ENCODE measurements at regions not wholly inside any gene's neighbourhood (a gene's known extent, or its start where the extent isn't known, plus 50 kb on each side); places are given as distances from the start of the nearest gene placed in this dataset.

DNA sequence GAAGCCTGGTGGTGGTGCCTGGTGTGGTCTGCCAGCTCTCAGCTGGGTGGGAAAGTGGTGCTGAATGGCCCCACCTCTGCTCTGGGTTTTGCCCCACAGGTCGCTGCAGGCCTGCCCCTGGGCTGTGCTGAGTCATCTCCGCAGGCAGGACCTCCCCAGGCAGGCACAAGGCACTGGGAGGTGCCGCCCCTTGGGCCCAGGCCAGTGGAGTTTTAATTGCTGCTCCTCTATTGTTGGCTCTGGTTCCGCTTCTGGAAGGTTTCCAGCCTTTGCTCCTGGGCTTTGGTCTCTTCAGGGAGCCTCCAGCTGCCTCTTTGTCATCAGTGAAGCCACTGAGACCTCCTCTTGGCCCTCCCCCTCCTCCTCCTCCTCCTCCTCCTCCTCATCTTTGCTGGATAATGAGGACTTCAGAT, 180.3 kb upstream of the GRB10 start:
- no peaks in the 10 kb centered on the region for H3K36me3 Mint-ChIP-seq (ENCODE audit: insufficient read depth)
- peaks cover 35% of the 10 kb centered on the region for H3K27me3 Mint-ChIP-seq
- no peaks in the 10 kb centered on the region for H3K4me1 Mint-ChIP-seq
- no peak overlapping the region for H3K27ac Mint-ChIP-seq (ENCODE audit: low read depth)
- H3K9me3 Mint-ChIP-seq = peaks cover 9% of the 10 kb centered on the region
- no peak for DNase-seq (ENCODE audit: low spot score in 2 of 2)
- no peak overlapping the region for H3K4me3 Mint-ChIP-seq
- ATAC-seq (replicated peaks; ENCODE audit: extremely low read depth, poor library complexity, severe bottlenecking) = no peak

DNA sequence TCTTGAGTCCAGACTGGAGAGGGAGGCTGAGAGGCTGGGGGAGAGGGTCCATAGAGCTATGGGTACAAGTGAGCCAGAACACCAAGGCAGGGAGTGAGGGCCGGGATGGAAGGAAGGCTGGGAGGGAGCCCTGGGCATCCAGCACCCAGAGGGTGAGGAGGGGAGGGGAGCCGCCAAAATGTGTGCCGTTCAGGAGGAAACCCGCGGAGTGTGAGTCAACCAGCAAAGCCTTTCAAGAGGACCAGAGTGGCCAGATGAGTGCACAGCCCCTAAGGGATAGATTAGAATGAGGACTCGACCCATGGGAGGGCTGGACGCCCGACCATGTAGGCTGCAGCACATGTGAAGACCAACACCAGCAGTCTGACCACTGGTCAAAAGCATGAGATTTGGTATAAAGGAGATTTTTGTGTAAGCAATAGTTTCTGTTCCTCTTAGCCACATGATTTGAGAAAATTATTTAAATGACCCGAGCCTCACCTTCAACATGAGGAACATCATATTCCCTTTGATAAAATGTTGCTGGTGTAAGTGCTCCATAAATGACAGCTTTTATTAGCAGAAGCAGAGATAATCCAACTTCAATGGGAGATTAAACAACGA, 179.7 kb upstream of the GRB10 start:
- ATAC-seq (replicated peaks; ENCODE audit: extremely low read depth, poor library complexity, severe bottlenecking) (no peak), DNase-seq (ENCODE audit: low spot score in 2 of 2) (no peak)
- Mint-ChIP-seq H3K27ac (ENCODE audit: low read depth) (no peak overlapping the region), H3K9me3 (peaks cover 7% of the 10 kb centered on the region), H3K4me3 (no peak overlapping the region), H3K27me3 (peaks cover 41% of the 10 kb centered on the region), H3K36me3 (ENCODE audit: insufficient read depth) (no peaks in the 10 kb centered on the region), H3K4me1 (no peaks in the 10 kb centered on the region)

DNA sequence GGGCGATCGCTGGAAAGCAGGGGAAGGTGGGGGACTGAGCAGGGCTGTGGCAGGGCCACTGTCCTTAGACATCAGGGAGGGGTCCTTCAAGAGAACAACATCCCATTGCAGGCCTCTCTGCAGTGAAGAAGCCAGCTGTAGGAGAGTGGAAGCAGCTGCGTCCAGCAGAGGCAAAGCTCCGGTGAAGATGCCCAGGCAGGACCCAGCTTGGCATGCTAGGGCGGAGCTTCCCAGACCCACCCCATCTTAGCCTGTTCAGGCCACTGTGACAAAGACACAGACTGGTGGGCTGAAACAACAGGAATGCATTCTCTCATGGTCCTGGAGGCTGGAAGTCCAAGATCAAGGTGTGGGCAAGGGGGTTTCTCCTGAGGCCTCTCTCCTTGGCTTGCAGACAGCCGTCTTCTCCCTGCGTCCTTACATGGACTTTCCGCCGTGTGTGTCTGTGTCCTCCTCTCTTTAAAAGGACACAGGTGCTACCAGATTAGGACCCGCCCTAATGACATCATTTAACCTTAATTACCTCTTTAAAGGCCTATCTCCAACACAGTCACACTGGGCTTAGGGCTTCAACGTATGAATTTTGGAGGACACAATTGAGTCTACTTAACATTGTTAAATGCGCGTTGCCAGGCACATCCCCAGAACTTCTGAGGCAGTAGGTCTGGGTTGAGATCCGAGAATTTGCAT, 178.1 kb upstream of the GRB10 start:
- Mint-ChIP-seq H3K27me3 (peaks cover 44% of the 10 kb centered on the region), H3K4me3 (no peak overlapping the region), H3K36me3 (ENCODE audit: insufficient read depth) (no peaks in the 10 kb centered on the region), H3K27ac (ENCODE audit: low read depth) (no peak overlapping the region), H3K9me3 (no peaks in the 10 kb centered on the region), H3K4me1 (no peaks in the 10 kb centered on the region)
- DNase-seq (ENCODE audit: low spot score in 2 of 2) (no peak), ATAC-seq (replicated peaks; ENCODE audit: extremely low read depth, poor library complexity, severe bottlenecking) (no peak)

DNA sequence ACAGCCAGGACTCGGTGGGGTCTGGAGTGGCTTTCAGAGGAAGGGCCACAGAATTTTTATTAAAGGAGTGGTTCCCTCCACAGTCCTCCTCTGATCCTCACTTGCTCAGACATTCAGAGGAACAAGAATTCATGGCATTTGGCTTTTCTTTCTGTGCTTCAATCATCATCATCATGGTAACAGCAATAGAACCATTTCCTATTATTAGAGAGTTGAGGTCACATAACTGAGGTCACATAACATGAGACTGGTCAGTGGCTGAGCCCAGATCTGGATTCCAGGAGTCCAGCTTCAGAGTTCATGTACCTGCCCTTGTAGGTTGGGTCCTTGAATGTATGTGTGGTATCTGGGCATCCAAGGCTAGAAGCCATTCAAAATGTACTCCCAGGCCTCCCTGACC, 177.3 kb upstream of the GRB10 start:
- H3K36me3 Mint-ChIP-seq (ENCODE audit: insufficient read depth) = no peaks in the 10 kb centered on the region
- H3K4me1 Mint-ChIP-seq = no peaks in the 10 kb centered on the region
- no peaks in the 10 kb centered on the region for H3K9me3 Mint-ChIP-seq
- peaks cover 50% of the 10 kb centered on the region for H3K27me3 Mint-ChIP-seq
- no peak overlapping the region for H3K4me3 Mint-ChIP-seq
- DNase-seq (ENCODE audit: low spot score in 2 of 2) = no peak
- H3K27ac Mint-ChIP-seq (ENCODE audit: low read depth) = no peak overlapping the region
- ATAC-seq (replicated peaks; ENCODE audit: extremely low read depth, poor library complexity, severe bottlenecking) = no peak

DNA sequence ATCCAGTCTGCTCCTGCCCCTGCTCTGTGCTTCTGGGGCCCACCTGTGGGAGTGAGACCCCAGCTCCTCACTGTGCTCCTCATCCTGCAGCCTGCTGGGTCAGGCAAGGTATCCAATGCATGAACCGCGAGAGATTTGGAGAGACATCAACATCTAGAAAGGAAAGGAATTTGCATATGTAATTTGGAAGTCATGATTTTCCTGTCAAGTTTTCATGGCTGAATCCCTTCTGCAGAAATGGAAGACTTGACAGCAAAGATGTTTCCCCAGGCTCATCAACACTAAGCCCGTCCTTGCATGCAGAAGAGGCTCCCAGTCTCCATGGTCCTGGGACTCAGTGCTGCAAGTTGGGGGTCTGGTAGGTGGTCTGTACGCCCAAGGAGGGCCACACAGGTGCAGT, 176.9 kb upstream of the GRB10 start:
- H3K27me3 Mint-ChIP-seq = peaks cover 52% of the 10 kb centered on the region
- no peak overlapping the region for H3K4me3 Mint-ChIP-seq
- no peaks in the 10 kb centered on the region for H3K4me1 Mint-ChIP-seq
- DNase-seq (ENCODE audit: low spot score in 2 of 2) = no peak
- H3K36me3 Mint-ChIP-seq (ENCODE audit: insufficient read depth) = peaks cover under 1% of the 10 kb centered on the region
- H3K9me3 Mint-ChIP-seq = no peaks in the 10 kb centered on the region
- no peak overlapping the region for H3K27ac Mint-ChIP-seq (ENCODE audit: low read depth)
- ATAC-seq (replicated peaks; ENCODE audit: extremely low read depth, poor library complexity, severe bottlenecking) = no peak

DNA sequence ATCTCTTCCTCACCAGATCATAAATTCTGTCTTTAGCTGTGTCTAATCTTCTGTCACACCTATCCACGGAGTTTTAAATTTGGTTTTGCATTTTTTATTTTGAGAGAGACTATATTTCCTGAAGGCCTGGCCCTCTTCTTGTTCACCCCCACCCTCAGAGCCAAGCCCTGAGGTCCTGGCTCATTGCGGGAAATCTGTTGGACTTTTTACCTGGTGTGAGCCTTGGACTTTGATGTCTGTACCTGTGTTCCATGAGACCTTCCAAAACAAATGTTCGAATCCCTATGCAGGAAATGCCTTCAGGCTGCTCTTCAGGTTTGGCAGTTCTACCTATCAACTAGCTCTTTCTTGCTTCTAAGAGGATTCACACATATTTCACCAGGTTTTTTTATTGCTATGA, 175.2 kb upstream of the GRB10 start:
- Mint-ChIP-seq H3K4me1 (no peaks in the 10 kb centered on the region), H3K27ac (ENCODE audit: low read depth) (no peak overlapping the region), H3K4me3 (no peak overlapping the region), H3K27me3 (peaks cover 52% of the 10 kb centered on the region), H3K9me3 (no peaks in the 10 kb centered on the region), H3K36me3 (ENCODE audit: insufficient read depth) (peaks cover 2% of the 10 kb centered on the region)
- DNase-seq (ENCODE audit: low spot score in 2 of 2) (no peak), ATAC-seq (replicated peaks; ENCODE audit: extremely low read depth, poor library complexity, severe bottlenecking) (no peak)

DNA sequence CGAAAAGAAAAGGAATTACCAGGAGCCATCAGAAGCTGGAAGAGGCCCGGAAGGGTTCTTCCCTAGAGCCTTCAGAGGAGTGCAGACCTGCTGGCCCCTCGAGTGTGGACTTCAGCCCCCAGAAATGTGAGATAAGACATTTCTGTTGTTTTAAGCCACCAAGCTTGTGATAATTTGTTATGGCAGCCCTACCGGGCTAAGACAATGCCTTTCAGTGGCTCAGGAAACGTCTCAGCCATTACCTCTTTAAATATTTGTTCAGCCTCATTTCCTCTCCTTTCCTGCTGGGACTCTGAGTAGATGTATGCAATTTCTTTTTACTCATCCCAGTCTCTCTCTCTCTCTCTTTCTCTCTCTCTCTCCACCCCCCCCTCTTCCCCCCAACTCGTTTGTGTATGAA, 174.7 kb upstream of the GRB10 start:
- no peaks in the 10 kb centered on the region for H3K9me3 Mint-ChIP-seq
- DNase-seq (ENCODE audit: low spot score in 2 of 2) (no peak), ATAC-seq (replicated peaks; ENCODE audit: extremely low read depth, poor library complexity, severe bottlenecking) (no peak)
- peaks cover 2% of the 10 kb centered on the region for H3K36me3 Mint-ChIP-seq (ENCODE audit: insufficient read depth)
- peaks cover 52% of the 10 kb centered on the region for H3K27me3 Mint-ChIP-seq
- H3K4me3 Mint-ChIP-seq = no peak overlapping the region
- no peaks in the 10 kb centered on the region for H3K4me1 Mint-ChIP-seq
- H3K27ac Mint-ChIP-seq (ENCODE audit: low read depth) = no peak overlapping the region

DNA sequence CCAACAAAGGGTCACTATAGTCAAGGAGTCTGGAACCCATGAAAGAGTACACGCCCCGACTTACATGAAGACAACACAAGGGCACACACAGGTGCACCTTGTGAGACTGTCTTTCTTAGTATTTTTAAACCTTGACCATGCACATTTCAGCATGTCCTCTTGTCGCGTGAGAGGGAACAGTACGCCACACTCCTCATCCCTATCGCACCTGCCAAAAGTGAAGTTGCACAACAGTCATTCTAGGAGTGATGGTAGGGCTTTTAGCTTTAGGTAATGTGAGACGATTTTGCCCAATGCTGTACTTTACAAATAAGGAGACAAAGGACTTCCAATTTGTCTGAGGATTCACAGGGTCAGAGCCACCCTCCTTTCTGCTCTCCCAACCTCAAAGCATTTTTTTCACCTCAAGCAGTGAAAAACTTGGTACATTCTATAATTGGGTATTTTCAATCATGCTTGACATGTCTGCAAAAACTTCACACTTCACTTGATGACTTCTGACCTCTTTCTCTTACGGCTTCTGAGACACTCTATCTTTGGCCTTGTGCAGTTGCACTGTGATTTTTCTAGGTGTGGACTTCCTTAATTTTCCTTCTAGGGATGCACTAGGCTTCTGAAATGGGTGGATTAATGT, 173.9 kb upstream of the GRB10 start:
- no peak overlapping the region for H3K27ac Mint-ChIP-seq (ENCODE audit: low read depth)
- DNase-seq (ENCODE audit: low spot score in 2 of 2) (no peak), ATAC-seq (replicated peaks; ENCODE audit: extremely low read depth, poor library complexity, severe bottlenecking) (no peak)
- no peak overlapping the region for H3K4me3 Mint-ChIP-seq
- no peaks in the 10 kb centered on the region for H3K9me3 Mint-ChIP-seq
- H3K27me3 Mint-ChIP-seq = peaks cover 46% of the 10 kb centered on the region
- H3K4me1 Mint-ChIP-seq = no peaks in the 10 kb centered on the region
- peaks cover 2% of the 10 kb centered on the region for H3K36me3 Mint-ChIP-seq (ENCODE audit: insufficient read depth)

DNA sequence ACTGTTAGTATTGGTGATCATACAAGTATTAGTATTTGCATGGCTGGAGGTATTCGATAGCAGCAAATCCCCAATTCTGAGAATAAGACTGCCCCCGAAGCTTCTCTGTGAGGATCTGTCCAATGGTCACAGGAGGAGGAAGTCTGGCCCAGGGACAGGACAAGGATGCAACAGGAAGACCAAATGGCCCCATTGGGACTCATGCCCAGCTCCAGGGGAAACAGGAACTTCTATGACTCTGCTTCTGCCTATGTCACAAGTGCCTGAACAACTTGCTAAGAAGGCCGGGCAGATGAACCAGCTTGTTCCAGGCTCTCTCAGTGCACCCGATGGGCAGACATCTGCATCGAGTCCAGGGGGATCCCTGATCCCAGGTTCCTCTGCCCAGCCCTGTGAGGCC, 172.0 kb upstream of the GRB10 start:
- Mint-ChIP-seq H3K4me1 (no peaks in the 10 kb centered on the region), H3K9me3 (no peaks in the 10 kb centered on the region), H3K36me3 (ENCODE audit: insufficient read depth) (peaks cover 2% of the 10 kb centered on the region), H3K27ac (ENCODE audit: low read depth) (no peak overlapping the region), H3K4me3 (no peak overlapping the region), H3K27me3 (peaks cover 27% of the 10 kb centered on the region)
- ATAC-seq (replicated peaks; ENCODE audit: extremely low read depth, poor library complexity, severe bottlenecking) (no peak), DNase-seq (ENCODE audit: low spot score in 2 of 2) (no peak)

DNA sequence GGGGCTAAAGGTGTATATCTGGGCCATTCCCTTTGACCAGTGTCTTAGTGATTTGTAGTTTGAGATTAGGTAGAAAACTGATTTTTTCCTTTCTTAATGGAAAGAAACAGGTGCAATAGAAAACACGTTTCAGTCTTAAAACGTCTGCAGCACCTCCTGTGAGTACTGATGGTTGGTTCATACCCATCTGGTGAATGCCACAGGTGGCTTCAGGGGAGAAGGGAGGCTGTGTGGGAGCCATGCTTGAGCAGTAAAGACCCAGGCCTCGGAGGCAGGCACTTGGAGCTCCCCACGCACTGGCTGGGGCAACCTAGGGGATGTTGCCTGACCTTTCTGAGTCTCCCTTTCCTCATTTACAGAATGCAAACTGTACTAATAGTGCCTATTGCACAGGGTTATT, 171.5 kb upstream of the GRB10 start:
- DNase-seq (ENCODE audit: low spot score in 2 of 2) (no peak), ATAC-seq (replicated peaks; ENCODE audit: extremely low read depth, poor library complexity, severe bottlenecking) (no peak)
- H3K27me3 Mint-ChIP-seq = peaks cover 22% of the 10 kb centered on the region
- H3K4me3 Mint-ChIP-seq = no peak overlapping the region
- peaks cover 2% of the 10 kb centered on the region for H3K36me3 Mint-ChIP-seq (ENCODE audit: insufficient read depth)
- H3K4me1 Mint-ChIP-seq = no peaks in the 10 kb centered on the region
- H3K27ac Mint-ChIP-seq (ENCODE audit: low read depth) = no peak overlapping the region
- peaks cover 4% of the 10 kb centered on the region for H3K9me3 Mint-ChIP-seq

DNA sequence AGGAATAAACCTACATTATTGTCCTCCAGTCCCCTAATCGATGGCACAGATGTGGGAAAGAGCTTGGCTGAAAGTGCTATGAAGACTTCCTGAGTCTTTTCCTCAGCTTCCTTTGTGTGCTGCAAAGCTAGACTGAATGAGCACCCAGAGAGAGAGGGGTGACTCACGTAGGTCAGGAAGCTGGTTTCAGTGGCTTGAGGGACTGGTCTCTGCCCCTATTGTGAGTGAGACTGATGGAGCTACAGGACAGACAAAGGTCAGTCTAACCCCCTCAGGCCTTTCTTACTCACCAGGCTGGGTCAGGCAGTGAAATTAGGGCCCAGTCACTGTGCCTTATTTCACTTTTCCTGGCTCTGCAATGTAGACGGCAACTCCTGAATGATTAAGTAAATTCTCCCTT, 171.1 kb upstream of the GRB10 start:
- no peak for DNase-seq (ENCODE audit: low spot score in 2 of 2)
- peaks cover 2% of the 10 kb centered on the region for H3K36me3 Mint-ChIP-seq (ENCODE audit: insufficient read depth)
- peaks cover 20% of the 10 kb centered on the region for H3K27me3 Mint-ChIP-seq
- H3K4me3 Mint-ChIP-seq = no peak overlapping the region
- peaks cover 7% of the 10 kb centered on the region for H3K9me3 Mint-ChIP-seq
- H3K4me1 Mint-ChIP-seq = no peaks in the 10 kb centered on the region
- no peak overlapping the region for H3K27ac Mint-ChIP-seq (ENCODE audit: low read depth)
- ATAC-seq (replicated peaks; ENCODE audit: extremely low read depth, poor library complexity, severe bottlenecking) = no peak

DNA sequence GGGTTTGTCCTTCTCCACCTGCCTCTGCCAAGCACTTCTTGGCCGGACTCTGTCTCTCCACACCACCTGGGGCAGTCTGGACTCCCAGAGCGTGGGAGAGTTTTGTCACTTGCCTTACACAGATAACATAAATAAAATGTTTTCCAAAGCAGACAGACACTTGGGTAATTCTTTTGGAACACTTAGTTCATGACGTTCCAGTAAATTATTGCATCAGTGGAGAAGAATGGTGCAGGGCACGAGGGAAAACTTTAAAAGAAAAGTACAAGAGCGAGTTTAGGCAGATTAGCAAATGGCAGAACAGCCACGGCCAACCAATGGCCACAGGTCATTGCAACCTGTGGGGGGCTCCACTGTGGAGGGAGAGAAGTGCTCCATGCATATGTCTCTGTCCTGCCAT, 170.6 kb upstream of the GRB10 start:
- Mint-ChIP-seq H3K36me3 (ENCODE audit: insufficient read depth) (peaks cover 2% of the 10 kb centered on the region), H3K9me3 (peaks cover 12% of the 10 kb centered on the region), H3K4me1 (no peaks in the 10 kb centered on the region), H3K4me3 (no peak overlapping the region), H3K27me3 (peaks cover 25% of the 10 kb centered on the region), H3K27ac (ENCODE audit: low read depth) (no peak overlapping the region)
- no peak for DNase-seq (ENCODE audit: low spot score in 2 of 2)
- ATAC-seq (replicated peaks; ENCODE audit: extremely low read depth, poor library complexity, severe bottlenecking) = no peak

DNA sequence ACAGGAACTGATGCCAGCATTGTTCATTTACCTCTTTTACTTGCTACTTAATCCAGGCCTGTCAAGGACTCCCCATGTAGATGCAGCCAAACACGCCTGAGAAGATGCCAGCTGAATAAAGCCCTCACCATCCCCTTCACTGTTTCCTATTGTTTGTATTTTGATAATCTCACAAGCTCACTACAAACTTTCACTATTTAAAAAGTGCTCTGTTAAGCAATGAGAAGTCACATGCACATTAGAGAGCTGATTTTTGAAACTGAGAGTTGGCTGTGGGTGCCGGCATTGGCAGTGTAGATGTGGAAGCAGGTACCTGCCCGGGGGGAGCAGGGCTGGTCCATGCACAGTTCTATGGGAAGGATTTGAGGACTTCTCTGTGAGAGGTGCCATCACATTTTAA, 169.8 kb upstream of the GRB10 start:
- Mint-ChIP-seq H3K27ac (ENCODE audit: low read depth) (no peak overlapping the region), H3K9me3 (peaks cover 15% of the 10 kb centered on the region), H3K36me3 (ENCODE audit: insufficient read depth) (peaks cover 2% of the 10 kb centered on the region), H3K4me1 (no peaks in the 10 kb centered on the region), H3K4me3 (no peak overlapping the region), H3K27me3 (peaks cover 23% of the 10 kb centered on the region)
- DNase-seq (ENCODE audit: low spot score in 2 of 2) = no peak
- no peak for ATAC-seq (replicated peaks; ENCODE audit: extremely low read depth, poor library complexity, severe bottlenecking)
